RWPE2 (cell line): ENCODE measurements at regions not wholly inside any gene's neighbourhood (a gene's known extent, or its start where the extent isn't known, plus 50 kb on each side); places are given as distances from the start of the nearest gene placed in this dataset.

Experiments used
- ATAC-seq: fragments of 200-7000 bp; cut with Tn5 transposase; 3 replicates; pipeline ENCODE4 v1.9.1; 2021; ENCODE audit warnings: low read depth
- DNase-seq: peaks from one replicate; pipeline ENCODE4 v3.0.0-alpha.2; 2020; ENCODE audit warnings: low spot score
- H3K27ac ChIP-seq: fragments of 450-650 bp; 2 replicates; pipeline ENCODE4 v1.5.1; 2017; ENCODE audit warnings: mild to moderate bottlenecking; ENCODE audit not compliant: poor library complexity, severe bottlenecking
- H3K27me3 ChIP-seq: fragments of 250-450 bp; sonication (Bioruptor Pico); 2 replicates; pipeline ENCODE4 v1.5.1; 2021; ENCODE audit warnings: mild to moderate bottlenecking, moderate library complexity; ENCODE audit not compliant: insufficient read depth, poor library complexity, severe bottlenecking
- H3K36me3 ChIP-seq: fragments of 250-450 bp; sonication (Bioruptor Pico); 2 replicates; pipeline ENCODE4 v1.5.1; 2020; ENCODE audit warnings: low read depth, mild to moderate bottlenecking, moderate library complexity
- H3K4me1 ChIP-seq: fragments of 250-450 bp; sonication (Bioruptor Pico); 2 replicates; pipeline ENCODE4 v1.5.1; 2021; ENCODE audit warnings: mild to moderate bottlenecking, moderate library complexity; ENCODE audit not compliant: insufficient read depth, poor library complexity, severe bottlenecking
- H3K4me3 ChIP-seq: fragments of 250-450 bp; sonication (Bioruptor Pico); 2 replicates; pipeline ENCODE4 v1.5.1; 2021; ENCODE audit warnings: mild to moderate bottlenecking, moderate library complexity; ENCODE audit not compliant: severe bottlenecking
- H3K9me3 ChIP-seq: fragments of 250-450 bp; sonication (Bioruptor Pico); 2 replicates; pipeline ENCODE4 v1.5.1; 2021; ENCODE audit warnings: mild to moderate bottlenecking, moderate library complexity; ENCODE audit not compliant: severe bottlenecking
- CTCF ChIP-seq: fragments of 450-650 bp; IDR thresholded peaks from one replicate; pipeline ENCODE4 v1.5.1; 2017; ENCODE audit warnings: mild to moderate bottlenecking, moderate library complexity; ENCODE audit not compliant: poor library complexity, severe bottlenecking

- H3K36me3 ChIP-seq: no peaks in the 10 kb centered on the region
- H3K9me3 ChIP-seq: no peaks in the 10 kb centered on the region
- DNase-seq (no peak), ATAC-seq (no peak)
- peak overlapping the region; percentile 99 for H3K27ac ChIP-seq
- no peaks in the 10 kb centered on the region for H3K27me3 ChIP-seq
- no peak for TF ChIP-seq CTCF
- H3K4me3 ChIP-seq: no peak overlapping the region
- peaks cover 33% of the 10 kb centered on the region for H3K4me1 ChIP-seq
Measured at GRCh38 chr7:130843703-130844102, 109.7 kb upstream of the KLF14 start.

GRCh38 chr7:130844811-130845580 is 111.0 kb upstream of the KLF14 start:
- Histone ChIP-seq H3K4me3 (peak overlapping the region; percentile 1), H3K27me3 (no peaks in the 10 kb centered on the region), H3K9me3 (no peaks in the 10 kb centered on the region), H3K4me1 (peaks cover 26% of the 10 kb centered on the region), H3K27ac (peak overlapping the region; percentile 99), H3K36me3 (no peaks in the 10 kb centered on the region)
- ATAC-seq (peak; percentile 63), DNase-seq (peak; percentile 87)
- no peak for TF ChIP-seq CTCF

GRCh38 chr7:130845581-130846085 is 111.6 kb upstream of the KLF14 start:
- peak; percentile 97 for ATAC-seq
- no peaks in the 10 kb centered on the region for H3K9me3 ChIP-seq
- peak overlapping the region; percentile 99 for H3K27ac ChIP-seq
- DNase-seq: peak; percentile 74
- no peak for TF ChIP-seq CTCF
- H3K36me3 ChIP-seq: no peaks in the 10 kb centered on the region
- no peaks in the 10 kb centered on the region for H3K27me3 ChIP-seq
- peaks cover 29% of the 10 kb centered on the region for H3K4me1 ChIP-seq
- H3K4me3 ChIP-seq: peak overlapping the region; percentile 1

DNA sequence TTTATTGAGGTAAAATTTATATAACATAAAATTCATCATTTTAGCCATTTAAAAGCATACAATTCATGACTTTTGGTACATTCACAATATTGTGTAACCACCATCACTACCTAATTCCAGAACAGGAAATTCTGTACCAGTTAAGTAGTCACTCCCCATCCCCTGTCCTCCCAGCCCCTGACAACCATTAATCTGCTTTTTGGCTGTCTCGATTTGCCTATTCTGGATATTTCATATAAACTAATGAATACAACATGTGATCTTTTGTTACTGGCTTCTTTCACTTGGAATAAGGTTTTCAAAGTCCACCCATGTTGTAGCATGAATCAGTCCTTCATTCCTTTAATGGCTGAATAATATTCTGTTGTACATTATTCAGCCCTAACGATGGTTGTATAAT is 115.6 kb upstream of the KLF14 start:
- H3K9me3 ChIP-seq: no peaks in the 10 kb centered on the region
- no peaks in the 10 kb centered on the region for H3K36me3 ChIP-seq
- DNase-seq (no peak), ATAC-seq (no peak)
- peak overlapping the region; percentile 99 for H3K27ac ChIP-seq
- H3K4me1 ChIP-seq: peaks cover 68% of the 10 kb centered on the region
- no peak overlapping the region for H3K4me3 ChIP-seq
- no peak for TF ChIP-seq CTCF
- no peaks in the 10 kb centered on the region for H3K27me3 ChIP-seq

DNA sequence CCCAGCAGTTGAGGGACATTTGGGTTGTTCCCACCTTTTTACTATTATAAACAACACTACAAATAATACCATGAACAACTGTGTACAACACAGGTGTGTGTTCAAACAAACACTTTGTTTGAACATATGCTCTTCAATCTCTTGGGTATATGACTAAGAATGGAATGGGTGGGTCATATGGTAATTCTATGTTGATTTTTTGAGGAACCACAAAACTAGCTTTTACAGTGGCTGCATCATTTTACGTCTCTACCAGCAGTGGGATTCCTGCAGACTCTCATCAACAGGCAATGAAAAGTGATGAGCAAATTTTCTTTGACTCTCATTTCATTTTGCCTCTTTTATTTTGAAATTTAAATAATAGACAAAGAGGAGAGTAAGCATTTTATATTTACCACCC is 116.9 kb upstream of the KLF14 start:
- no peaks in the 10 kb centered on the region for H3K9me3 ChIP-seq
- no peak for ATAC-seq
- no peaks in the 10 kb centered on the region for H3K36me3 ChIP-seq
- DNase-seq: no peak
- H3K27me3 ChIP-seq: no peaks in the 10 kb centered on the region
- no peak for TF ChIP-seq CTCF
- no peak overlapping the region for H3K4me3 ChIP-seq
- H3K4me1 ChIP-seq: peaks cover 57% of the 10 kb centered on the region
- H3K27ac ChIP-seq: peak overlapping the region; percentile 99
